Smooth muscle cell (in vitro differentiated cells): ENCODE measurements at regions not wholly inside any gene's neighbourhood (a gene's known extent, or its start where the extent isn't known, plus 50 kb on each side); places are given as distances from the start of the nearest gene placed in this dataset.

ENCODE experiments used
- DNase-seq: peaks from one replicate; lab custom pipeline; 2025; ENCODE audit not compliant: unreplicated experiment; lab: John Stamatoyannopoulos, UW
- H2AFZ ChIP-seq: fragments of 200-600 bp; sonication (generic); 2 replicates; pipeline ENCODE4 v1.6.0; 2016; ENCODE audit warnings: antibody characterized with exemption, low read depth, mild to moderate bottlenecking
- H3F3A ChIP-seq: fragments of 200-600 bp; sonication (generic); 2 replicates; pipeline ENCODE4 v1.6.0; 2017; ENCODE audit warnings: antibody characterized with exemption, low read depth
- H3K27ac ChIP-seq: fragments of 200-600 bp; sonication (generic); 2 replicates; pipeline ENCODE4 v1.5.1; 2016; ENCODE audit warnings: low read depth, mild to moderate bottlenecking
- H3K27me3 ChIP-seq: fragments of 200-600 bp; sonication (generic); 2 replicates; pipeline ENCODE4 v1.6.1; 2016; ENCODE audit warnings: low read depth, mild to moderate bottlenecking
- H3K36me3 ChIP-seq: fragments of 200-600 bp; sonication (generic); 2 replicates; pipeline ENCODE4 v1.5.1; 2016; ENCODE audit warnings: low read depth
- H3K4me1 ChIP-seq: fragments of 200-600 bp; sonication (generic); 2 replicates; pipeline ENCODE4 v1.5.1; 2016; ENCODE audit warnings: low read depth
- H3K4me2 ChIP-seq: fragments of 200-600 bp; sonication (generic); 2 replicates; pipeline ENCODE4 v1.6.0; 2016; ENCODE audit warnings: mild to moderate bottlenecking
- H3K4me3 ChIP-seq: fragments of 200-600 bp; sonication (generic); 2 replicates; pipeline ENCODE4 v1.5.1; 2016; ENCODE audit warnings: mild to moderate bottlenecking
- H3K79me2 ChIP-seq: fragments of 200-600 bp; sonication (generic); 2 replicates; pipeline ENCODE4 v1.6.0; 2016; ENCODE audit warnings: low read depth, mild to moderate bottlenecking
- H3K9ac ChIP-seq: fragments of 200-600 bp; sonication (generic); 2 replicates; pipeline ENCODE4 v1.6.0; 2016; ENCODE audit warnings: low read depth
- H3K9me3 ChIP-seq: fragments of 200-600 bp; sonication (generic); replicated peaks from 2 replicates; pipeline ENCODE4 v1.5.1; 2016; ENCODE audit warnings: low read depth
- H4K20me1 ChIP-seq: fragments of 200-600 bp; sonication (generic); 2 replicates; pipeline ENCODE4 v1.6.0; 2016; ENCODE audit warnings: low read depth
- CTCF ChIP-seq: fragments of 200-600 bp; sonication (generic); IDR thresholded peaks from 2 replicates; pipeline ENCODE4 v1.5.1; 2017; ENCODE audit warnings: borderline replicate concordance, mild to moderate bottlenecking, antibody characterized with exemption; ENCODE audit not compliant: insufficient read depth, poor library complexity, severe bottlenecking
- WGBS: methylation state at CpG from one replicate; pipeline ENCODE4 v1.1.7; 2016; ENCODE audit warnings: low lambda C conversion rate; 5-methylcytosine and 5-hydroxymethylcytosine counted together

- no peaks in the 10 kb centered on the region for H3K36me3 ChIP-seq
- no peaks in the 10 kb centered on the region for H4K20me1 ChIP-seq
- H3F3A ChIP-seq = no peaks in the 10 kb centered on the region
- H3K9me3 ChIP-seq = no peaks in the 10 kb centered on the region
- no peaks in the 10 kb centered on the region for H3K27me3 ChIP-seq
- no peak for TF ChIP-seq CTCF
- DNase-seq = no peak
- 83% methylated on average over 3 of the region's 3 CpGs for WGBS
- no peak overlapping the region for H2AFZ ChIP-seq
- no peaks in the 10 kb centered on the region for H3K4me1 ChIP-seq
- no peak overlapping the region for H3K4me3 ChIP-seq
- H3K4me2 ChIP-seq = no peak overlapping the region
- H3K9ac ChIP-seq = no peak overlapping the region
- no peaks in the 10 kb centered on the region for H3K79me2 ChIP-seq
- no peak overlapping the region for H3K27ac ChIP-seq
These were observed 147.1 kb upstream of the PPP1R26 start for GRCh38 chr9:135332516-135332915.

- H3K27me3 ChIP-seq = no peaks in the 10 kb centered on the region
- H3K4me1 ChIP-seq = no peaks in the 10 kb centered on the region
- no peak for DNase-seq
- H4K20me1 ChIP-seq = no peaks in the 10 kb centered on the region
- H3K4me3 ChIP-seq = no peak overlapping the region
- no peaks in the 10 kb centered on the region for H3K79me2 ChIP-seq
- no peak overlapping the region for H2AFZ ChIP-seq
- 96% methylated on average over 7 of the region's 7 CpGs for WGBS
- TF ChIP-seq CTCF = no peak
- H3K4me2 ChIP-seq = no peak overlapping the region
- no peaks in the 10 kb centered on the region for H3K9me3 ChIP-seq
- no peak overlapping the region for H3K27ac ChIP-seq
- H3F3A ChIP-seq = no peaks in the 10 kb centered on the region
- no peaks in the 10 kb centered on the region for H3K36me3 ChIP-seq
- H3K9ac ChIP-seq = no peak overlapping the region
These were observed 146.4 kb upstream of the PPP1R26 start for GRCh38 chr9:135332979-135333748.

- WGBS = 91% methylated on average over 9 of the region's 9 CpGs
- no peaks in the 10 kb centered on the region for H3F3A ChIP-seq
- peaks cover 8% of the 10 kb centered on the region for H3K27me3 ChIP-seq
- no peaks in the 10 kb centered on the region for H3K9me3 ChIP-seq
- no peak overlapping the region for H3K4me2 ChIP-seq
- H2AFZ ChIP-seq = no peak overlapping the region
- H3K27ac ChIP-seq = no peak overlapping the region
- H3K9ac ChIP-seq = no peak overlapping the region
- no peaks in the 10 kb centered on the region for H3K79me2 ChIP-seq
- H3K36me3 ChIP-seq = no peaks in the 10 kb centered on the region
- no peak for TF ChIP-seq CTCF
- no peak for DNase-seq
- H3K4me3 ChIP-seq = no peak overlapping the region
- H3K4me1 ChIP-seq = peaks cover 1% of the 10 kb centered on the region
- H4K20me1 ChIP-seq = no peaks in the 10 kb centered on the region
These were observed 144.6 kb upstream of the PPP1R26 start for GRCh38 chr9:135334953-135335460.
